Panc1 (cell line): ENCODE measurements at regions not wholly inside any gene's neighbourhood (a gene's known extent, or its start where the extent isn't known, plus 50 kb on each side); places are given as distances from the start of the nearest gene placed in this dataset.

Experiments used
- ATAC-seq: fragments of 200-7000 bp; cut with Tn5 transposase; 2 replicates; pipeline ENCODE4 v1.9.1; 2020; ENCODE audit warnings: mild to moderate bottlenecking, moderate library complexity
- BruUV-seq: library from RNA; stranded (reverse); fragments of 400-500 nt; replicated peaks from 2 replicates; lab custom pipeline; 2021; lab: Mats Ljungman, UMichigan
- CTCF ChIA-PET: fragments of 300-600 bp; sonication (Branson Sonifier 250); formaldehyde crosslinking; loops from one replicate; lab custom pipeline; 2022; ENCODE audit warnings: antibody characterized with exemption; lab: Charles Lee
- POLR2A ChIA-PET: fragments of 300-600 bp; sonication (Branson Sonifier 250); formaldehyde crosslinking; loops from one replicate; lab custom pipeline; 2022; ENCODE audit warnings: antibody characterized with exemption; lab: Charles Lee
- DNase-seq: peaks from one replicate; pipeline ENCODE4 v3.0.0-alpha.2; 2010; ENCODE audit warnings: low read depth, low spot score
- H3K27ac ChIP-seq: 2 replicates; pipeline ENCODE4 v1.5.1; 2011; ENCODE audit warnings: mild to moderate bottlenecking, low read length, inconsistent platforms
- H3K27me3 ChIP-seq: fragments of 200-500 bp; sonication (Bioruptor generic); 2 replicates; pipeline ENCODE4 v1.6.0; 2014; ENCODE audit warnings: low read length, inconsistent platforms; ENCODE audit not compliant: control insufficient read depth, insufficient read depth
- H3K36me3 ChIP-seq: fragments of 200-500 bp; sonication (Bioruptor generic); 2 replicates; pipeline ENCODE4 v1.5.1; 2014; ENCODE audit warnings: inconsistent platforms, mild to moderate bottlenecking, low read length, moderate library complexity; ENCODE audit not compliant: control insufficient read depth, insufficient read depth
- H3K4me1 ChIP-seq: 2 replicates; pipeline ENCODE4 v1.5.1; 2011; ENCODE audit warnings: inconsistent platforms, mild to moderate bottlenecking, low read length, moderate library complexity; ENCODE audit not compliant: control insufficient read depth, insufficient read depth
- H3K4me3 ChIP-seq, 2 experiments: 2 replicates each; pipeline ENCODE4 v1.5.1; 2011 to 2012; ENCODE audit warnings: low read depth in 2 of 2, low read length in 2 of 2, mild to moderate bottlenecking in 2 of 2, inconsistent platforms in 1 of 2, moderate library complexity in 1 of 2
- H3K9me3 ChIP-seq: fragments of 200-500 bp; sonication (Bioruptor generic); 2 replicates; pipeline ENCODE4 v1.5.1; 2014; ENCODE audit warnings: low read depth, mild to moderate bottlenecking, inconsistent platforms, low read length, moderate library complexity; ENCODE audit not compliant: control insufficient read depth, insufficient read depth
- POLR2AphosphoS5 ChIP-seq: IDR thresholded peaks from 2 replicates; pipeline ENCODE4 v1.6.1; 2012; ENCODE audit warnings: mild to moderate bottlenecking, low read depth, low read length, moderate library complexity
- REST ChIP-seq, 2 experiments: IDR thresholded peaks; 2 replicates each; pipeline ENCODE4 v1.6.1; 2011 to 2012; ENCODE audit warnings: low read depth in 2 of 2, control low read depth in 1 of 2, low read length in 1 of 2, mild to moderate bottlenecking in 1 of 2, moderate library complexity in 1 of 2; ENCODE audit not compliant: insufficient read depth in 1 of 2
- TCF7L2 ChIP-seq: IDR thresholded peaks from 2 replicates; pipeline ENCODE4 v1.6.1; 2011; ENCODE audit warnings: mild to moderate bottlenecking, low read depth, low read length, inconsistent platforms
- in situ Hi-C: cut with HindIII; loops from 2 replicates; pipeline ENCODE4 v1.10.0; 2016; ENCODE audit warnings: low sequenced_read_pairs, low pct_unique_long_range_greater_than_20kb
- intact Hi-C: fragments of 100-400 bp; cut with micrococcal nuclease; formaldehyde crosslinking; loops from one replicate; pipeline ENCODE4 v1.10.0; 2022; ENCODE audit not compliant: unreplicated experiment

GRCh38 chr9:129449066-129449465 lies 171.8 kb downstream of the C9orf50 start:
- ATAC-seq = no peak

GRCh38 chr9:129446828-129447550 lies 173.9 kb downstream of the C9orf50 start:
- ChIA-PET POLR2A (no interaction called here), CTCF (no interaction called here)
- intact Hi-C loops (no loop called here), in situ Hi-C loops (no loop called here)
- Histone ChIP-seq H3K4me3 (no peak overlapping the region), H3K27me3 (no peaks in the 10 kb centered on the region), H3K4me1 (peaks cover 16% of the 10 kb centered on the region), H3K27ac (no peak overlapping the region), H3K36me3 (no peaks in the 10 kb centered on the region), H3K9me3 (no peaks in the 10 kb centered on the region)
- no TSS peak for BruUV-seq
- no peak for TF ChIP-seq REST (IDR thresholded peaks at IDR 0.05; ENCODE audit: insufficient read depth in 1 of 2, low read depth in 2 of 2, low read length in 1 of 2)
- TF ChIP-seq POLR2AphosphoS5 = no peak
- ATAC-seq (no peak), DNase-seq (no peak)

More at GRCh38 chr9:129449066-129449465, 171.8 kb downstream of the C9orf50 start:
- POLR2A ChIA-PET = interaction anchor here (0.6 kb wide), 1 partner anchor 274 kb away, joined by 3 read pairs; no protein-coding TSS in a partner anchor
- H3K9me3 ChIP-seq = no peaks in the 10 kb centered on the region
- peaks cover 8% of the 10 kb centered on the region for H3K4me1 ChIP-seq
- no TSS peak for BruUV-seq
- H3K36me3 ChIP-seq = no peaks in the 10 kb centered on the region
- no peak for DNase-seq
- in situ Hi-C loops (no loop called here), intact Hi-C loops (no loop called here)
- H3K27me3 ChIP-seq = no peaks in the 10 kb centered on the region
- CTCF ChIA-PET = no interaction called here
- TF ChIP-seq POLR2AphosphoS5 (no peak), TCF7L2 (no peak), REST (IDR thresholded peaks at IDR 0.05; ENCODE audit: insufficient read depth in 1 of 2, low read depth in 2 of 2, low read length in 1 of 2) (no peak)
- H3K4me3 ChIP-seq = no peak overlapping the region
- H3K27ac ChIP-seq = peak overlapping the region; percentile 34; the same call in 1 of the 2 replicates
